ENCODE measurements at regions not wholly inside any gene's neighbourhood (a gene's known extent, or its start where the extent isn't known, plus 50 kb on each side); places are given as distances from the start of the nearest gene placed in this dataset.

- Histone ChIP-seq H3F3A (ENCODE audit: insufficient read depth) (no peaks in the 10 kb centered on the region), H3K79me2 (ENCODE audit: insufficient read depth, low read length) (no peaks in the 10 kb centered on the region), H2AFZ (ENCODE audit: low read depth, low read length, severe bottlenecking) (no peak overlapping the region), H3K9ac (ENCODE audit: low read length) (no peak overlapping the region), H4K20me1 (ENCODE audit: low read depth, low read length) (no peaks in the 10 kb centered on the region), H3K4me3 (ENCODE audit: insufficient read depth, low read length, poor library complexity, severe bottlenecking) (no peak overlapping the region), H3K4me2 (ENCODE audit: low read depth, low read length, poor library complexity, severe bottlenecking) (no peak overlapping the region), H3K27me3 (ENCODE audit: low read length) (no peaks in the 10 kb centered on the region), H3K27ac (ENCODE audit: low read depth, low read length) (no peak overlapping the region), H3K9me2 (replicated peaks; ENCODE audit: insufficient read depth, low read length) (no peaks in the 10 kb centered on the region), H3K36me3 (ENCODE audit: low read length) (no peaks in the 10 kb centered on the region), H3K9me3 (ENCODE audit: insufficient read depth, low read length) (no peaks in the 10 kb centered on the region)
- TF ChIP-seq CTCF (IDR thresholded peaks at IDR 0.05; ENCODE audit: insufficient read depth, low read length, poor library complexity, severe bottlenecking) (no peak), EZH2phosphoT487 (conservative IDR thresholded peaks at IDR 0.05; ENCODE audit: low read length) (no peak)
Measured at GRCh38 chr3:72361990-72362389, 486.3 kb downstream of the SHQ1 start.

- Histone ChIP-seq H3F3A (ENCODE audit: insufficient read depth) (no peaks in the 10 kb centered on the region), H4K20me1 (ENCODE audit: low read depth, low read length) (no peaks in the 10 kb centered on the region), H3K79me2 (ENCODE audit: insufficient read depth, low read length) (no peaks in the 10 kb centered on the region), H2AFZ (ENCODE audit: low read depth, low read length, severe bottlenecking) (no peak overlapping the region), H3K9ac (ENCODE audit: low read length) (no peak overlapping the region), H3K4me3 (ENCODE audit: insufficient read depth, low read length, poor library complexity, severe bottlenecking) (no peak overlapping the region), H3K9me3 (ENCODE audit: insufficient read depth, low read length) (no peaks in the 10 kb centered on the region), H3K27me3 (ENCODE audit: low read length) (no peaks in the 10 kb centered on the region), H3K9me2 (replicated peaks; ENCODE audit: insufficient read depth, low read length) (no peaks in the 10 kb centered on the region), H3K36me3 (ENCODE audit: low read length) (no peaks in the 10 kb centered on the region), H3K4me2 (ENCODE audit: low read depth, low read length, poor library complexity, severe bottlenecking) (no peak overlapping the region), H3K27ac (ENCODE audit: low read depth, low read length) (no peak overlapping the region)
- TF ChIP-seq EZH2phosphoT487 (conservative IDR thresholded peaks at IDR 0.05; ENCODE audit: low read length) (no peak), CTCF (IDR thresholded peaks at IDR 0.05; ENCODE audit: insufficient read depth, low read length, poor library complexity, severe bottlenecking) (no peak)
Measured at GRCh38 chr3:72359743-72360142, 488.5 kb downstream of the SHQ1 start.

GRCh38 chr3:72355168-72355567, 493.1 kb downstream of the SHQ1 start:
- H3K4me3 ChIP-seq (ENCODE audit: insufficient read depth, low read length, poor library complexity, severe bottlenecking): no peak overlapping the region
- H3K36me3 ChIP-seq (ENCODE audit: low read length): no peaks in the 10 kb centered on the region
- H3K27ac ChIP-seq (ENCODE audit: low read depth, low read length): no peak overlapping the region
- no peaks in the 10 kb centered on the region for H3K9me3 ChIP-seq (ENCODE audit: insufficient read depth, low read length)
- no peak overlapping the region for H2AFZ ChIP-seq (ENCODE audit: low read depth, low read length, severe bottlenecking)
- no peak overlapping the region for H3K4me2 ChIP-seq (ENCODE audit: low read depth, low read length, poor library complexity, severe bottlenecking)
- H4K20me1 ChIP-seq (ENCODE audit: low read depth, low read length): no peaks in the 10 kb centered on the region
- no peaks in the 10 kb centered on the region for H3F3A ChIP-seq (ENCODE audit: insufficient read depth)
- no peaks in the 10 kb centered on the region for H3K9me2 ChIP-seq (replicated peaks; ENCODE audit: insufficient read depth, low read length)
- H3K9ac ChIP-seq (ENCODE audit: low read length): no peak overlapping the region
- no peaks in the 10 kb centered on the region for H3K79me2 ChIP-seq (ENCODE audit: insufficient read depth, low read length)
- TF ChIP-seq CTCF (IDR thresholded peaks at IDR 0.05; ENCODE audit: insufficient read depth, low read length, poor library complexity, severe bottlenecking): no peak
- TF ChIP-seq EZH2phosphoT487 (conservative IDR thresholded peaks at IDR 0.05; ENCODE audit: low read length): no peak
- no peaks in the 10 kb centered on the region for H3K27me3 ChIP-seq (ENCODE audit: low read length)

DNA sequence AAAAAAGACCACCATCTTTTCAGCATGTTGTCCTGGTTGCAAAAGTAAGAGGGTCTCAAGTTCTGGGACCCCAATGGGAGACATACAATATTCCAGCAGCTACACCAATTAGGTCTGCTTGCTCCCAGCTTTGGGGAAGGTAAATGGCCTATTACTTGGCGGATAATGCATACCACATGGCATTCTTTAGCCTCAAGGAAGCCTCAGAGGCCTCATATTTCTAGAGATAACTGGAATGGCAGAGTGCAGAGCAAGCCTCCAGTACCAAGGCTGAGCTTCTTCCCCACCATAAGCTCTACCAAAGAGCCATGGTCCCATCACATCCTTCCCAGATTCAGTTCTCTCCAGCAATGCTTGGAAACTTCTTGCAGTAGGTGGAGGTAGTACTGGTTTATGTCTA, 493.8 kb downstream of the SHQ1 start:
- H3K27me3 ChIP-seq (ENCODE audit: low read length): no peaks in the 10 kb centered on the region
- no peak overlapping the region for H3K4me2 ChIP-seq (ENCODE audit: low read depth, low read length, poor library complexity, severe bottlenecking)
- no peaks in the 10 kb centered on the region for H3K9me3 ChIP-seq (ENCODE audit: insufficient read depth, low read length)
- H2AFZ ChIP-seq (ENCODE audit: low read depth, low read length, severe bottlenecking): no peak overlapping the region
- no peaks in the 10 kb centered on the region for H3K9me2 ChIP-seq (replicated peaks; ENCODE audit: insufficient read depth, low read length)
- no peak overlapping the region for H3K9ac ChIP-seq (ENCODE audit: low read length)
- H4K20me1 ChIP-seq (ENCODE audit: low read depth, low read length): no peaks in the 10 kb centered on the region
- H3K36me3 ChIP-seq (ENCODE audit: low read length): no peaks in the 10 kb centered on the region
- H3K27ac ChIP-seq (ENCODE audit: low read depth, low read length): no peak overlapping the region
- no peaks in the 10 kb centered on the region for H3K79me2 ChIP-seq (ENCODE audit: insufficient read depth, low read length)
- no peak overlapping the region for H3K4me3 ChIP-seq (ENCODE audit: insufficient read depth, low read length, poor library complexity, severe bottlenecking)
- TF ChIP-seq CTCF (IDR thresholded peaks at IDR 0.05; ENCODE audit: insufficient read depth, low read length, poor library complexity, severe bottlenecking): no peak
- no peak for TF ChIP-seq EZH2phosphoT487 (conservative IDR thresholded peaks at IDR 0.05; ENCODE audit: low read length)
- H3F3A ChIP-seq (ENCODE audit: insufficient read depth): no peaks in the 10 kb centered on the region

Data from SU-DHL-6 (cell line).